PC-9 (cell line): ENCODE measurements at regions not wholly inside any gene's neighbourhood (a gene's known extent, or its start where the extent isn't known, plus 50 kb on each side); places are given as distances from the start of the nearest gene placed in this dataset.

Experiments
- CTCF ChIP-seq: fragments of 200-600 bp; sonication (generic); conservative IDR thresholded peaks from 2 replicates; pipeline ENCODE4 v1.6.1; 2017; ENCODE audit warnings: mixed run types, antibody characterized with exemption, mild to moderate bottlenecking, moderate library complexity
- EZH2 ChIP-seq: fragments of 200-600 bp; sonication (generic); IDR thresholded peaks from 2 replicates; pipeline ENCODE4 v1.8.0; 2017; ENCODE audit warnings: antibody characterized with exemption, low read depth

- no peak for TF ChIP-seq CTCF
- no peak for TF ChIP-seq EZH2
Observed at GRCh38 chr6:19986691-19987438, 149.7 kb downstream of the ID4 start.
